Right lobe of liver (tissue), 4 donors: ENCODE measurements at regions not wholly inside any gene's neighbourhood (a gene's known extent, or its start where the extent isn't known, plus 50 kb on each side); places are given as distances from the start of the nearest gene placed in this dataset.

ENCODE experiments used
- POLR2A ChIP-seq: fragments of 450-650 bp; IDR thresholded peaks from one replicate; pipeline ENCODE4 v1.6.1; 2017; ENCODE audit warnings: antibody characterized with exemption, mild to moderate bottlenecking
- TF ChIP-seq, protein P1 (sequence below), 4 donors: fragments of 200-600 bp in 3 of 4; fragments of 450-650 bp in 1 of 4; IDR thresholded peaks; one replicate each; pipeline versions ENCODE4 v1.5.1 to v1.8.0; 2016 to 2022; ENCODE audit warnings: antibody characterized with exemption in 4 of 4, mild to moderate bottlenecking in 2 of 4
- donor health status: DM: no; HTN: no; CAD: no.
- donor health status: DM: no; HTN: no; CAD: no.
- donor health status: DM: no; HTN: yes; CAD: no.

DNA sequence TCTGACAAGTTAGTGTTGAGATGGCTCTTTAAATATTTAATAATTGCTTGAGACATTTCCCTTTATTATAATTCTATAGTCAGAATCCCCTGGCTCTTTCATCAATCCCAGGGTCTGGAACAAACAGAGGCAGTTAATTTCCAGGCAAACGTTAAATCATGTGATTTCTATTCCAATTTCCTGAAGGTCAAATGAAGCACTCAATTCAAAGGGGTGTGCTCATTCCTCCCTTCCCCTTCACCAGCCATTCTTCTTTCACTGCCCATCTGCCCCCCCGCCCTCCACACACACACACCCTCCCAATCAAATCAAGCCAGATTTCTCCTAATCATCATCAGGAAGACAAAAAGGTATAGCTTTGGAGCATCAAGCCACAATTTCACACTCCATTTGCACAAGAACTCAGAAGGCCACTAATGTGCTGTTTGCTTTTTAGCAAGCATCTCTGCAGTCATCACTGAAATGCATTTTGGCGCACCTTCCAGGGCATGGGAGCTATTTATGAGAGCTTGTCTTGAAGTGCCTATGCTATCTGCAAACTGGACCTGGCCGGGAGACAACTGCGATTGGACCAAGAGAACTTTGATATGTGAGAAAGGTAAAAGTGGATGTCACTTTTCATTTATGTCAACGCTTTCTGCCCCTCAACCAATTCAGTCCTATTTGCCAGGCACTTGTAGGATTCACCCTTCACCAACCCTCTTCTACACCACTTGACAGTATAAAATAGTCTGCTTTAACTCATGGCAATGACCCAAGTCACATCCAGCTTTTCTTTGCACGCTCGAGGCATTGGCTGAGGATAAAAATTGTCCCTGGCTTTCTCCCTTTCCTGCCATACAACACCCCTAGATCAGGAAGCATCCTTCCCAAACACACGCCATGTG lies 315.1 kb upstream of the API5 start:
- TF ChIP-seq POLR2A = no peak
- TF ChIP-seq, protein P1, sequence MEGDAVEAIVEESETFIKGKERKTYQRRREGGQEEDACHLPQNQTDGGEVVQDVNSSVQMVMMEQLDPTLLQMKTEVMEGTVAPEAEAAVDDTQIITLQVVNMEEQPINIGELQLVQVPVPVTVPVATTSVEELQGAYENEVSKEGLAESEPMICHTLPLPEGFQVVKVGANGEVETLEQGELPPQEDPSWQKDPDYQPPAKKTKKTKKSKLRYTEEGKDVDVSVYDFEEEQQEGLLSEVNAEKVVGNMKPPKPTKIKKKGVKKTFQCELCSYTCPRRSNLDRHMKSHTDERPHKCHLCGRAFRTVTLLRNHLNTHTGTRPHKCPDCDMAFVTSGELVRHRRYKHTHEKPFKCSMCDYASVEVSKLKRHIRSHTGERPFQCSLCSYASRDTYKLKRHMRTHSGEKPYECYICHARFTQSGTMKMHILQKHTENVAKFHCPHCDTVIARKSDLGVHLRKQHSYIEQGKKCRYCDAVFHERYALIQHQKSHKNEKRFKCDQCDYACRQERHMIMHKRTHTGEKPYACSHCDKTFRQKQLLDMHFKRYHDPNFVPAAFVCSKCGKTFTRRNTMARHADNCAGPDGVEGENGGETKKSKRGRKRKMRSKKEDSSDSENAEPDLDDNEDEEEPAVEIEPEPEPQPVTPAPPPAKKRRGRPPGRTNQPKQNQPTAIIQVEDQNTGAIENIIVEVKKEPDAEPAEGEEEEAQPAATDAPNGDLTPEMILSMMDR (IDR thresholded peaks at IDR 0.05) = no peak
